Effector memory CD4-positive, alpha-beta T cell (primary cell): ENCODE measurements at regions not wholly inside any gene's neighbourhood (a gene's known extent, or its start where the extent isn't known, plus 50 kb on each side); places are given as distances from the start of the nearest gene placed in this dataset.

ENCODE experiments used
- DNase-seq, 3 donors: peaks; one replicate each; pipeline ENCODE4 v3.0.0-alpha.2; 2020
- H3K27ac ChIP-seq: 2 replicates; pipeline ENCODE4 v1.7.0; 2013; ENCODE audit warnings: mild to moderate bottlenecking, low read length, moderate library complexity; ENCODE audit not compliant: insufficient read depth, poor library complexity, severe bottlenecking
- H3K27me3 ChIP-seq: replicated peaks from 2 replicates; pipeline ENCODE4 v1.7.0; 2013; ENCODE audit warnings: mild to moderate bottlenecking, low read length; ENCODE audit not compliant: insufficient read depth, control insufficient read depth, poor library complexity, severe bottlenecking
- H3K36me3 ChIP-seq: 2 replicates; pipeline ENCODE4 v1.7.0; 2013; ENCODE audit warnings: mild to moderate bottlenecking, low read length, moderate library complexity; ENCODE audit not compliant: control insufficient read depth, insufficient read depth
- H3K4me1 ChIP-seq: 2 replicates; pipeline ENCODE4 v1.7.0; 2013; ENCODE audit warnings: low read length, mild to moderate bottlenecking; ENCODE audit not compliant: control insufficient read depth, insufficient read depth, poor library complexity, severe bottlenecking
- H3K4me3 ChIP-seq: 2 replicates; pipeline ENCODE4 v1.7.0; 2013; ENCODE audit warnings: low read length, low read depth, mild to moderate bottlenecking; ENCODE audit not compliant: insufficient read depth, poor library complexity, severe bottlenecking
- H3K9me3 ChIP-seq: 2 replicates; pipeline ENCODE4 v1.7.0; 2013; ENCODE audit warnings: mild to moderate bottlenecking, low read length, moderate library complexity; ENCODE audit not compliant: control insufficient read depth

GRCh38 chr14:98171654-98172053 is 1100.3 kb downstream of the BCL11B start:
- Histone ChIP-seq H3K9me3 (no peaks in the 10 kb centered on the region), H3K36me3 (no peaks in the 10 kb centered on the region)

GRCh38 chr14:98172243-98172778 is 1099.7 kb downstream of the BCL11B start:
- no peak for DNase-seq
- no peaks in the 10 kb centered on the region for H3K27me3 ChIP-seq
- peaks cover 93% of the 10 kb centered on the region for H3K4me1 ChIP-seq
- H3K36me3 ChIP-seq = no peaks in the 10 kb centered on the region
- H3K4me3 ChIP-seq = peak overlapping the region; percentile 1
- H3K9me3 ChIP-seq = no peaks in the 10 kb centered on the region
- peak overlapping the region; percentile 69 for H3K27ac ChIP-seq

More at GRCh38 chr14:98171654-98172053, 1100.3 kb downstream of the BCL11B start:
- Histone ChIP-seq H3K4me1 (peaks cover 91% of the 10 kb centered on the region), H3K27me3 (no peaks in the 10 kb centered on the region), H3K4me3 (no peak overlapping the region), H3K27ac (peak overlapping the region; percentile 69)
- no peak for DNase-seq

GRCh38 chr14:98173305-98173704 is 1098.7 kb downstream of the BCL11B start:
- peaks cover 93% of the 10 kb centered on the region for H3K4me1 ChIP-seq
- no peaks in the 10 kb centered on the region for H3K27me3 ChIP-seq
- H3K27ac ChIP-seq = peak overlapping the region; percentile 69
- DNase-seq = peak; percentile 36 to 59 (median 43)
- H3K36me3 ChIP-seq = no peaks in the 10 kb centered on the region
- H3K4me3 ChIP-seq = peak overlapping the region; percentile 14
- no peaks in the 10 kb centered on the region for H3K9me3 ChIP-seq

- Histone ChIP-seq H3K27me3 (no peaks in the 10 kb centered on the region), H3K27ac (peak overlapping the region; percentile 69), H3K4me3 (peak overlapping the region; percentile 14), H3K9me3 (no peaks in the 10 kb centered on the region), H3K4me1 (peaks cover 91% of the 10 kb centered on the region), H3K36me3 (no peaks in the 10 kb centered on the region)
- DNase-seq = no peak
These were observed 1098.0 kb downstream of the BCL11B start for GRCh38 chr14:98174041-98174440.

GRCh38 chr14:98175436-98175835 is 1096.6 kb downstream of the BCL11B start:
- Histone ChIP-seq H3K36me3 (no peaks in the 10 kb centered on the region), H3K27me3 (no peaks in the 10 kb centered on the region), H3K27ac (peak overlapping the region; percentile 69), H3K4me3 (no peak overlapping the region), H3K9me3 (no peaks in the 10 kb centered on the region), H3K4me1 (peaks cover 81% of the 10 kb centered on the region)
- DNase-seq = no peak

- no peaks in the 10 kb centered on the region for H3K36me3 ChIP-seq
- peaks cover 78% of the 10 kb centered on the region for H3K4me1 ChIP-seq
- H3K27me3 ChIP-seq = no peaks in the 10 kb centered on the region
- no peaks in the 10 kb centered on the region for H3K9me3 ChIP-seq
- no peak for DNase-seq
- no peak overlapping the region for H3K4me3 ChIP-seq
- peak overlapping the region; percentile 69 for H3K27ac ChIP-seq
These were observed 1096.1 kb downstream of the BCL11B start for GRCh38 chr14:98175881-98176280.

GRCh38 chr14:98176892-98177291 is 1095.1 kb downstream of the BCL11B start:
- H3K4me3 ChIP-seq = no peak overlapping the region
- peak overlapping the region; percentile 69 for H3K27ac ChIP-seq
- peaks cover 77% of the 10 kb centered on the region for H3K4me1 ChIP-seq
- DNase-seq = no peak
- no peaks in the 10 kb centered on the region for H3K36me3 ChIP-seq
- no peaks in the 10 kb centered on the region for H3K27me3 ChIP-seq
- H3K9me3 ChIP-seq = no peaks in the 10 kb centered on the region

- Histone ChIP-seq H3K36me3 (no peaks in the 10 kb centered on the region), H3K4me3 (no peak overlapping the region), H3K27ac (peak overlapping the region; percentile 69), H3K9me3 (no peaks in the 10 kb centered on the region), H3K27me3 (no peaks in the 10 kb centered on the region), H3K4me1 (peaks cover 77% of the 10 kb centered on the region)
- DNase-seq = peak; percentile 12 to 39 (median 15)
These were observed 1094.4 kb downstream of the BCL11B start for GRCh38 chr14:98177551-98177950.

- H3K4me1 ChIP-seq = peaks cover 79% of the 10 kb centered on the region
- H3K4me3 ChIP-seq = no peak overlapping the region
- no peak overlapping the region for H3K27ac ChIP-seq
- H3K36me3 ChIP-seq = no peaks in the 10 kb centered on the region
- no peaks in the 10 kb centered on the region for H3K27me3 ChIP-seq
- no peak for DNase-seq
- no peaks in the 10 kb centered on the region for H3K9me3 ChIP-seq
These were observed 1090.8 kb downstream of the BCL11B start for GRCh38 chr14:98181241-98181640.

GRCh38 chr14:98181768-98182167 is 1090.2 kb downstream of the BCL11B start:
- no peak for DNase-seq
- no peaks in the 10 kb centered on the region for H3K36me3 ChIP-seq
- peaks cover 79% of the 10 kb centered on the region for H3K4me1 ChIP-seq
- no peaks in the 10 kb centered on the region for H3K27me3 ChIP-seq
- no peaks in the 10 kb centered on the region for H3K9me3 ChIP-seq
- H3K4me3 ChIP-seq = no peak overlapping the region
- no peak overlapping the region for H3K27ac ChIP-seq
